OCI-LY7 (cell line): ENCODE measurements at regions not wholly inside any gene's neighbourhood (a gene's known extent, or its start where the extent isn't known, plus 50 kb on each side); places are given as distances from the start of the nearest gene placed in this dataset.

Experiments
- BruUV-seq: library from RNA; stranded (reverse); fragments of 400-500 nt; replicated peaks from 2 replicates; lab custom pipeline; 2021; lab: Mats Ljungman, UMichigan
- CTCF ChIA-PET: fragments of 300-600 bp; sonication (Branson Sonifier 250); formaldehyde crosslinking; loops from one replicate; lab custom pipeline; 2022; ENCODE audit warnings: antibody characterized with exemption; ENCODE audit not compliant: unreplicated experiment; lab: Charles Lee
- POLR2A ChIA-PET: fragments of 300-600 bp; sonication (Branson Sonifier 250); formaldehyde crosslinking; loops from one replicate; lab custom pipeline; 2022; ENCODE audit warnings: antibody characterized with exemption; lab: Charles Lee
- DNase-seq: peaks from one replicate; pipeline ENCODE4 v3.0.0-alpha.2; 2015; ENCODE audit warnings: low spot score
- H2AFZ ChIP-seq: fragments of 200-600 bp; sonication (generic), shearing (Covaris generic); 2 replicates; pipeline ENCODE4 v1.6.1; 2014; ENCODE audit warnings: mild to moderate bottlenecking, antibody characterized with exemption, low read length, moderate library complexity
- H3K27ac ChIP-seq: fragments of 200-600 bp; sonication (generic); 2 replicates; pipeline ENCODE4 v1.5.1; 2014; ENCODE audit warnings: mixed run types, low read depth, mild to moderate bottlenecking, moderate library complexity, low read length, inconsistent platforms; ENCODE audit not compliant: poor library complexity, severe bottlenecking
- H3K36me3 ChIP-seq: fragments of 200-600 bp; sonication (generic); 2 replicates; pipeline ENCODE4 v1.6.1; 2014; ENCODE audit warnings: mild to moderate bottlenecking, antibody characterized with exemption, low read length, moderate library complexity, mixed read lengths; ENCODE audit not compliant: insufficient read depth
- H3K4me1 ChIP-seq: fragments of 200-600 bp; sonication (generic); 2 replicates; pipeline ENCODE4 v1.5.1; 2014; ENCODE audit warnings: mild to moderate bottlenecking, low read length; ENCODE audit not compliant: insufficient read depth, poor library complexity, severe bottlenecking
- H3K4me2 ChIP-seq: fragments of 200-600 bp; sonication (generic); 2 replicates; pipeline ENCODE4 v1.6.1; 2014; ENCODE audit warnings: mild to moderate bottlenecking, low read length
- H3K4me3 ChIP-seq: fragments of 200-600 bp; sonication (generic); 2 replicates; pipeline ENCODE4 v1.5.1; 2014; ENCODE audit warnings: mild to moderate bottlenecking, low read depth, low read length; ENCODE audit not compliant: poor library complexity, severe bottlenecking
- H3K79me2 ChIP-seq: fragments of 200-600 bp; sonication (generic); 2 replicates; pipeline ENCODE4 v1.6.1; 2016; ENCODE audit warnings: low read depth, mild to moderate bottlenecking, low read length, moderate library complexity, mixed read lengths; ENCODE audit not compliant: insufficient read depth
- H3K9me2 ChIP-seq: fragments of 200-600 bp; sonication (generic); 2 replicates; pipeline ENCODE4 v1.6.1; 2016; ENCODE audit warnings: mild to moderate bottlenecking, low read length, mixed read lengths; ENCODE audit not compliant: insufficient read depth
- H3K9me3 ChIP-seq: fragments of 200-600 bp; sonication (generic); 2 replicates; pipeline ENCODE4 v1.6.1; 2014; ENCODE audit warnings: mild to moderate bottlenecking, mixed run types, low read length, mixed read lengths
- H4K20me1 ChIP-seq: fragments of 200-600 bp; sonication (generic); 2 replicates; pipeline ENCODE4 v1.6.1; 2014; ENCODE audit warnings: mild to moderate bottlenecking, antibody characterized with exemption, low read length, moderate library complexity, mixed read lengths; ENCODE audit not compliant: insufficient read depth
- CTCF ChIP-seq: fragments of 200-600 bp; sonication (generic); conservative IDR thresholded peaks from 2 replicates; pipeline ENCODE4 v1.5.1; 2014; ENCODE audit warnings: mild to moderate bottlenecking, antibody characterized with exemption, low read length, moderate library complexity, mixed read lengths
- EZH2phosphoT487 ChIP-seq: fragments of 200-600 bp; sonication (generic); IDR thresholded peaks from 2 replicates; pipeline ENCODE4 v1.6.1; 2018; ENCODE audit warnings: low read depth, borderline replicate concordance, mild to moderate bottlenecking, mixed run types, antibody characterized with exemption, low read length, moderate library complexity, mixed read lengths
- intact Hi-C: fragments of 100-400 bp; cut with micrococcal nuclease; formaldehyde crosslinking; loops from one replicate; pipeline ENCODE4 v1.10.0; 2022; ENCODE audit not compliant: unreplicated experiment

- CTCF ChIA-PET: no interaction called here
- no peaks in the 10 kb centered on the region for H3K9me2 ChIP-seq
- intact Hi-C loops: no loop called here
- no peaks in the 10 kb centered on the region for H4K20me1 ChIP-seq
- no peaks in the 10 kb centered on the region for H3K36me3 ChIP-seq
- no TSS peak for BruUV-seq
- H3K27ac ChIP-seq: no peak overlapping the region
- no peak overlapping the region for H3K4me3 ChIP-seq
- POLR2A ChIA-PET: interaction anchor here (0.5 to 1.0 kb wide), 4 partner anchors 9 to 790 kb away, joined by 3 to 4 read pairs (median 3); no protein-coding TSS in a partner anchor
- peaks cover 16% of the 10 kb centered on the region for H3K4me1 ChIP-seq
- no peaks in the 10 kb centered on the region for H3K9me3 ChIP-seq
- TF ChIP-seq CTCF (no peak), EZH2phosphoT487 (no peak)
- no peak overlapping the region for H2AFZ ChIP-seq
- no peak for DNase-seq
- H3K79me2 ChIP-seq: no peaks in the 10 kb centered on the region
- H3K4me2 ChIP-seq: no peak overlapping the region
These were observed 243.5 kb upstream of the ZNF32 start for GRCh38 chr10:43892062-43892770.

GRCh38 chr10:43891241-43891640, 242.6 kb upstream of the ZNF32 start:
- no peak for TF ChIP-seq EZH2phosphoT487
- TF ChIP-seq CTCF: no peak
- Histone ChIP-seq H2AFZ (no peak overlapping the region), H3K9me3 (no peaks in the 10 kb centered on the region), H3K4me2 (no peak overlapping the region), H3K36me3 (no peaks in the 10 kb centered on the region), H4K20me1 (no peaks in the 10 kb centered on the region), H3K9me2 (no peaks in the 10 kb centered on the region), H3K4me3 (no peak overlapping the region), H3K4me1 (peaks cover 17% of the 10 kb centered on the region), H3K79me2 (no peaks in the 10 kb centered on the region), H3K27ac (no peak overlapping the region)
- intact Hi-C loops: no loop called here
- DNase-seq: no peak
- ChIA-PET CTCF (no interaction called here), POLR2A (no interaction called here)
- no TSS peak for BruUV-seq

GRCh38 chr10:43890124-43890523, 241.4 kb upstream of the ZNF32 start:
- H3K27ac ChIP-seq: no peak overlapping the region
- peaks cover 17% of the 10 kb centered on the region for H3K4me1 ChIP-seq
- H3K9me2 ChIP-seq: no peaks in the 10 kb centered on the region
- no peaks in the 10 kb centered on the region for H3K9me3 ChIP-seq
- no peaks in the 10 kb centered on the region for H4K20me1 ChIP-seq
- DNase-seq: no peak
- intact Hi-C loops: no loop called here
- no peak overlapping the region for H2AFZ ChIP-seq
- BruUV-seq: no TSS peak
- no peaks in the 10 kb centered on the region for H3K79me2 ChIP-seq
- no peak for TF ChIP-seq CTCF
- TF ChIP-seq EZH2phosphoT487: no peak
- no peaks in the 10 kb centered on the region for H3K36me3 ChIP-seq
- POLR2A ChIA-PET: interaction anchor here (1.0 to 2.1 kb wide), 2 partner anchors 12 to 20 kb away, joined by 3 to 4 read pairs; no protein-coding TSS in a partner anchor
- H3K4me2 ChIP-seq: no peak overlapping the region
- no peak overlapping the region for H3K4me3 ChIP-seq
- CTCF ChIA-PET: no interaction called here
